HG02610 (cell line): ENCODE measurements at regions not wholly inside any gene's neighbourhood (a gene's known extent, or its start where the extent isn't known, plus 50 kb on each side); places are given as distances from the start of the nearest gene placed in this dataset.

ENCODE experiments used
- ATAC-seq: cut with Tn5 transposase; IDR thresholded peaks from one replicate; pipeline ENCODE4 v1.9.1; 2021; ENCODE audit warnings: mild to moderate bottlenecking, moderate library complexity; ENCODE audit not compliant: unreplicated experiment

GRCh38 chr10:129106314-129106713 is 360.7 kb upstream of the MGMT start:
- ATAC-seq: no peak

- ATAC-seq: no peak
Measured at GRCh38 chr10:129107525-129107924, 359.5 kb upstream of the MGMT start.

GRCh38 chr10:129108378-129108777 is 358.7 kb upstream of the MGMT start:
- ATAC-seq: no peak

- ATAC-seq: no peak
Measured at GRCh38 chr10:129108994-129109393, 358.0 kb upstream of the MGMT start.

- no peak for ATAC-seq
Measured at GRCh38 chr10:129110780-129111179, 356.3 kb upstream of the MGMT start.

GRCh38 chr10:129111922-129112321 is 355.1 kb upstream of the MGMT start:
- ATAC-seq: no peak

- no peak for ATAC-seq
Measured at GRCh38 chr10:129114588-129114987, 352.5 kb upstream of the MGMT start.

- ATAC-seq: no peak
Measured at GRCh38 chr10:129116371-129116770, 350.7 kb upstream of the MGMT start.

GRCh38 chr10:129120441-129120840 is 346.6 kb upstream of the MGMT start:
- ATAC-seq: no peak

GRCh38 chr10:129122846-129123245 is 344.2 kb upstream of the MGMT start:
- ATAC-seq: no peak

GRCh38 chr10:129123428-129123827 is 343.6 kb upstream of the MGMT start:
- ATAC-seq: no peak

- ATAC-seq: no peak
Measured at GRCh38 chr10:129126982-129127381, 340.1 kb upstream of the MGMT start.

GRCh38 chr10:129131457-129132132 is 335.4 kb upstream of the MGMT start:
- no peak for ATAC-seq

- no peak for ATAC-seq
Measured at GRCh38 chr10:129133856-129134255, 333.2 kb upstream of the MGMT start.

GRCh38 chr10:129134371-129134770 is 332.7 kb upstream of the MGMT start:
- ATAC-seq: no peak

GRCh38 chr10:129135624-129136023 is 331.4 kb upstream of the MGMT start:
- no peak for ATAC-seq

- ATAC-seq: no peak
Measured at GRCh38 chr10:129136074-129136473, 331.0 kb upstream of the MGMT start.

- no peak for ATAC-seq
Measured at GRCh38 chr10:129136951-129137350, 330.1 kb upstream of the MGMT start.

GRCh38 chr10:129140921-129141885 is 325.8 kb upstream of the MGMT start:
- no peak for ATAC-seq

- ATAC-seq: no peak
Measured at GRCh38 chr10:129151281-129151680, 315.8 kb upstream of the MGMT start.

GRCh38 chr10:129156406-129156805 is 310.6 kb upstream of the MGMT start:
- no peak for ATAC-seq

- no peak for ATAC-seq
Measured at GRCh38 chr10:129157185-129157584, 309.9 kb upstream of the MGMT start.
